ENCODE measurements at regions not wholly inside any gene's neighbourhood (a gene's known extent, or its start where the extent isn't known, plus 50 kb on each side); places are given as distances from the start of the nearest gene placed in this dataset.

GRCh38 chr5:143575286-143575685 is 171.8 kb upstream of the NR3C1 start:
- Histone ChIP-seq H3K79me2 (ENCODE audit: insufficient read depth, low read length) (no peaks in the 10 kb centered on the region), H3K4me3 (ENCODE audit: low read length, poor library complexity, severe bottlenecking) (no peak overlapping the region), H3K4me1 (ENCODE audit: insufficient read depth, low read length, poor library complexity, severe bottlenecking) (no peaks in the 10 kb centered on the region), H3K9me3 (ENCODE audit: insufficient read depth, low read depth, low read length) (no peaks in the 10 kb centered on the region), H3K4me2 (ENCODE audit: low read depth, low read length, poor library complexity, severe bottlenecking) (no peak overlapping the region), H4K20me1 (ENCODE audit: insufficient read depth, low read length, poor library complexity, severe bottlenecking) (no peaks in the 10 kb centered on the region), H3K9me2 (replicated peaks; ENCODE audit: low read depth, low read length) (no peaks in the 10 kb centered on the region), H2AFZ (ENCODE audit: low read length) (no peak overlapping the region), H3F3A (ENCODE audit: low read depth) (no peaks in the 10 kb centered on the region), H3K9ac (ENCODE audit: low read depth, low read length, poor library complexity, severe bottlenecking) (no peak overlapping the region), H3K36me3 (ENCODE audit: insufficient read depth, low read length) (no peaks in the 10 kb centered on the region), H3K27me3 (ENCODE audit: insufficient read depth, low read length, poor library complexity, severe bottlenecking) (no peaks in the 10 kb centered on the region)
- no peak for TF ChIP-seq CTCF (conservative IDR thresholded peaks at IDR 0.05; ENCODE audit: low read length)
- TF ChIP-seq EZH2phosphoT487 (IDR thresholded peaks at IDR 0.05; ENCODE audit: borderline replicate concordance) = no peak

GRCh38 chr5:143574236-143574635 is 170.8 kb upstream of the NR3C1 start:
- no peaks in the 10 kb centered on the region for H3F3A ChIP-seq (ENCODE audit: low read depth)
- H3K27me3 ChIP-seq (ENCODE audit: insufficient read depth, low read length, poor library complexity, severe bottlenecking) = no peaks in the 10 kb centered on the region
- H3K4me1 ChIP-seq (ENCODE audit: insufficient read depth, low read length, poor library complexity, severe bottlenecking) = no peaks in the 10 kb centered on the region
- H3K79me2 ChIP-seq (ENCODE audit: insufficient read depth, low read length) = no peaks in the 10 kb centered on the region
- no peak overlapping the region for H3K9ac ChIP-seq (ENCODE audit: low read depth, low read length, poor library complexity, severe bottlenecking)
- H3K9me3 ChIP-seq (ENCODE audit: insufficient read depth, low read depth, low read length) = no peaks in the 10 kb centered on the region
- H3K4me2 ChIP-seq (ENCODE audit: low read depth, low read length, poor library complexity, severe bottlenecking) = no peak overlapping the region
- TF ChIP-seq CTCF (conservative IDR thresholded peaks at IDR 0.05; ENCODE audit: low read length) (no peak), EZH2phosphoT487 (IDR thresholded peaks at IDR 0.05; ENCODE audit: borderline replicate concordance) (no peak)
- H2AFZ ChIP-seq (ENCODE audit: low read length) = no peak overlapping the region
- H3K9me2 ChIP-seq (replicated peaks; ENCODE audit: low read depth, low read length) = no peaks in the 10 kb centered on the region
- H3K4me3 ChIP-seq (ENCODE audit: low read length, poor library complexity, severe bottlenecking) = no peak overlapping the region
- no peaks in the 10 kb centered on the region for H4K20me1 ChIP-seq (ENCODE audit: insufficient read depth, low read length, poor library complexity, severe bottlenecking)
- no peaks in the 10 kb centered on the region for H3K36me3 ChIP-seq (ENCODE audit: insufficient read depth, low read length)

- Histone ChIP-seq H3K9me3 (ENCODE audit: insufficient read depth, low read depth, low read length) (no peaks in the 10 kb centered on the region), H3K9ac (ENCODE audit: low read depth, low read length, poor library complexity, severe bottlenecking) (no peak overlapping the region), H3K4me1 (ENCODE audit: insufficient read depth, low read length, poor library complexity, severe bottlenecking) (no peaks in the 10 kb centered on the region), H3K79me2 (ENCODE audit: insufficient read depth, low read length) (no peaks in the 10 kb centered on the region), H4K20me1 (ENCODE audit: insufficient read depth, low read length, poor library complexity, severe bottlenecking) (no peaks in the 10 kb centered on the region), H3K9me2 (replicated peaks; ENCODE audit: low read depth, low read length) (no peaks in the 10 kb centered on the region), H2AFZ (ENCODE audit: low read length) (no peak overlapping the region), H3K4me3 (ENCODE audit: low read length, poor library complexity, severe bottlenecking) (no peak overlapping the region), H3F3A (ENCODE audit: low read depth) (no peaks in the 10 kb centered on the region), H3K36me3 (ENCODE audit: insufficient read depth, low read length) (no peaks in the 10 kb centered on the region), H3K4me2 (ENCODE audit: low read depth, low read length, poor library complexity, severe bottlenecking) (no peak overlapping the region), H3K27me3 (ENCODE audit: insufficient read depth, low read length, poor library complexity, severe bottlenecking) (no peaks in the 10 kb centered on the region)
- TF ChIP-seq EZH2phosphoT487 (IDR thresholded peaks at IDR 0.05; ENCODE audit: borderline replicate concordance) (no peak), CTCF (conservative IDR thresholded peaks at IDR 0.05; ENCODE audit: low read length) (no peak)
These were observed 170.2 kb upstream of the NR3C1 start for GRCh38 chr5:143573568-143574170.
